ENCODE measurements at regions not wholly inside any gene's neighbourhood (a gene's known extent, or its start where the extent isn't known, plus 50 kb on each side); places are given as distances from the start of the nearest gene placed in this dataset.

DNA sequence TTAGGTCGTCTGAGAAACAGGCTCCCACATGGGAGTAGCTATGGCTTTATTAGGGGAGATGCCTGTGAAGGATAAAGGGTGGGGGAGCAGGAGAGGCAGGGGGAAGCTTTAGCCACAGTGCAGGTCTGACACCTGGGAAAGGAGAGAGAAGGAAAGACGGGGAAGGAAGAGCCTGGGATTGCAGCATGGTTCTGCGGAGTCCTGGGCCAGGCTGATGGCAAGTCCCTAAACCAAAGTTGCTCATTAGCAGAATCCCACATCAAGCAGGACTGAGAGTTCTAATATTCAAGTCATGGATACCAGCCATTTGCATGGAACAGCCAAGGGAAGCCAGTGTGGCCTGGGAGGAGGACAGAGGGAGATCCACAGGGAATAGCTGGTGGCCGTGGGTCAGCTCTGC is 414.8 kb downstream of the RPS24 start:
- FAIRE-seq (no peak), DNase-seq (ENCODE audit: insufficient read length, low spot score) (no peak)
- TF ChIP-seq, protein P1, sequence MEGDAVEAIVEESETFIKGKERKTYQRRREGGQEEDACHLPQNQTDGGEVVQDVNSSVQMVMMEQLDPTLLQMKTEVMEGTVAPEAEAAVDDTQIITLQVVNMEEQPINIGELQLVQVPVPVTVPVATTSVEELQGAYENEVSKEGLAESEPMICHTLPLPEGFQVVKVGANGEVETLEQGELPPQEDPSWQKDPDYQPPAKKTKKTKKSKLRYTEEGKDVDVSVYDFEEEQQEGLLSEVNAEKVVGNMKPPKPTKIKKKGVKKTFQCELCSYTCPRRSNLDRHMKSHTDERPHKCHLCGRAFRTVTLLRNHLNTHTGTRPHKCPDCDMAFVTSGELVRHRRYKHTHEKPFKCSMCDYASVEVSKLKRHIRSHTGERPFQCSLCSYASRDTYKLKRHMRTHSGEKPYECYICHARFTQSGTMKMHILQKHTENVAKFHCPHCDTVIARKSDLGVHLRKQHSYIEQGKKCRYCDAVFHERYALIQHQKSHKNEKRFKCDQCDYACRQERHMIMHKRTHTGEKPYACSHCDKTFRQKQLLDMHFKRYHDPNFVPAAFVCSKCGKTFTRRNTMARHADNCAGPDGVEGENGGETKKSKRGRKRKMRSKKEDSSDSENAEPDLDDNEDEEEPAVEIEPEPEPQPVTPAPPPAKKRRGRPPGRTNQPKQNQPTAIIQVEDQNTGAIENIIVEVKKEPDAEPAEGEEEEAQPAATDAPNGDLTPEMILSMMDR (IDR thresholded peaks at IDR 0.05; ENCODE audit: insufficient read depth, missing control alignments), result no peak

DNA sequence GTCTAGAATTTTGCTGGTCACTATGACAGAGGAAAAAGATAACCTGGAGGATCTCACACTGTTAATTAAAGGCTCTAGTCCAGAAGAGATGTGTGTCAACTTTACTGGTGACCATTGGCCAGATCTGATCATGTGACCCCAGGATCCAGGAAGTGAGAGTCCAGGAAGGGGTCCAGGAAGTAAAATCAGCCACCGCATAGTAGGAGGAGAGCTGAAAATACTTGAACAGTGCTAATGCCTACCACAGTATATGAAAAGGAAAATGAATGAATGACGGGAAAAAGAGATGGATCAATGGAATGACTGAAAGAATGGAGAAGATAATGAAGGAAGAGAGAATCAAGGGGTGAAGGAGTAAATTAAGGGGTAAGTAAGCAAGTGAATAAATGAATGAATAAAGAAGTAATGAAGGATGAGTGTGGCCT is 415.3 kb downstream of the RPS24 start:
- TF ChIP-seq, protein P1 (IDR thresholded peaks at IDR 0.05; ENCODE audit: insufficient read depth, missing control alignments), result no peak
- DNase-seq (ENCODE audit: insufficient read length, low spot score) (no peak), FAIRE-seq (no peak)

DNA sequence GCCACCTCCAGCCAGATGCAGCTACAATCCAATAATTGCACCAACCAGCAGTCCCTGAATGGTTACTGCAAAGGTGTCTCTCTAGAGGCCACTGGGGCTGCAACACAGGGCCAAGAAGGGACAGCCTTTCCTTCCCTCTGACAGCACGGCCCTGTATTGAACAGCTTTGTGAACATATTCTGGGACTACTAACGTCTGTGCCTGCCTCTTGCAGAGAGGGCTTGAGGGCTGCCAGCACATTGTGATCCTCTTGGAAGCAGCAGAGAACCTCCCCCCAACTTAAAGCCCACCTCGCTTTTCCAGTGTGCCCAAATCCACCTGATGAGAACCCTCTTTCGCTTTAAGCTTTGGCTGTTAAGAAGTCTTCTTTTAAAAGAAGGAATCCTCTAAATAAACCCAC is 415.9 kb downstream of the RPS24 start:
- TF ChIP-seq, protein P1 (IDR thresholded peaks at IDR 0.05; ENCODE audit: insufficient read depth, missing control alignments), result no peak
- FAIRE-seq (no peak), DNase-seq (ENCODE audit: insufficient read length, low spot score) (no peak)

DNA sequence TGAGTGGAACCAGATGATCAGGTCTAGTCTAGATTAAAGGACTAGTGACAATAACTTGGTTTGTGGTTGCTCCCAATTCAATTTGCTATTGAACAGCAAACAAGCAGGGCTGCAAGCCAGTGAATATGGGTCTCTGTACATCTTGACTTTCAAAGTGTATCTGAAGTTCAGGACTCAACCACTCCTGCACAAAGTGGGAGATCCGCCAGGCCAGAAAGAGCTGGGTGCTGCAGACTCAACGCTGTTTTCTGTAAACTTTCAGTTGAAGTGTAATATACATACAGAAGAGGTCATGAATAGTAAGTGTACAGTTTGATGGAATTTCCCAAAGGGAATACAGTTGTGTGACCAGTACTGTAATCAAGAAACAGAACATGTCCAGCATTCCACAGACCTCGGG is 416.6 kb downstream of the RPS24 start:
- FAIRE-seq, result no peak
- TF ChIP-seq, protein P1 (IDR thresholded peaks at IDR 0.05; ENCODE audit: insufficient read depth, missing control alignments), result no peak
- DNase-seq (ENCODE audit: insufficient read length, low spot score), result no peak

DNA sequence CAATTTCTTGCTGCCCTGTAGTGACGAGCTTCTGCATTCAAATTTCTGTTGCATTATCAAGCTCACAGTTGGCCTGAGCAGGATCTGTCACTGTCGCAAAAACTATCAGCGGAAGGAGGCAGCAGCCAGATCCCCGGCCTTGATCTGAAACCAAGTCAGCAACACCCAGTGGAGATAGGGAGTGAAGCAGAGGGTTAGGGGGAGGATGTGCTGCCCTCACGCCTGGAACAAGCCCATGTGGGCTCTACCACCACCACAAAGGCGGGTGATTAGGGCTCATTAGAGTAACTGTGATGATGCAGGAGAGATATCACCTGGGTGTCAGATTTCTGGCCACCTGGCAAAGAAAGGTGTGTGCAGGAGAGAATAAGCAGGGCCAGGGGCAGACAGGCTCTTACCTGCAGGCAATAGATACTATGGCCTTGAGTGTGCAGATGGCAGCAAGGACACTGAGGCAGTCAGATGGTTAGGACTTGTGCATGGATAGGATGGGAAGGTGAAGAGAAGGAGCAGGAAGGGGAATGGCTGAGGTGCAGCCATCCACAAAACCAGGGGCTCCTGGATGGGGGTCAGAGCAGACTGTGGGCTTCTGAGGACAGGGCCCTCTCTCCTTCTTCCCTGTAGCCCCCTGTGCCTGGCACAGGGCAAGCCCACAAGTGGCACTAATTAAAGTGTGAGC is 417.3 kb downstream of the RPS24 start:
- DNase-seq (ENCODE audit: insufficient read length, low spot score) (no peak), FAIRE-seq (no peak)
- TF ChIP-seq, protein P1 (IDR thresholded peaks at IDR 0.05; ENCODE audit: insufficient read depth, missing control alignments), result no peak

DNA sequence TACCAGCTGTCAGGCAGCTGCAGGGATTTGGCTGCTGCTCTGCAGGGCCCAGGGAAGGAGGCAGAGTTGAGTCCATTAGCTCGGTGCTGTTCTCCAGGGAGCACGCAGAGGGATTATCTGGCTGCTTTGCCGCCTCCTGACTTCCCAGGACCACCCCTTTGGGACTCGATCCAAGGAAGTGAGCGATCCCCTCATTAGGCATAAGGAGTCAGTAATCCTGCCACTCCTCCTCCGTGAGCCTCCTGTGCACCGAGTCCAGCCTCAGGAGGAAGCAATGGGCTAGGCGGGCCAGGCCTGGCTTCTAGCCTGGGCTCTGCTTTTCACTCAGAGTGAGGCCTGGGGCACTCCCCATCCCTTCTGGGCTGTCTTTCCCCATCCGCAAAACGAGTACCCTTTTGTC is 417.9 kb downstream of the RPS24 start:
- DNase-seq (ENCODE audit: insufficient read length, low spot score) (peak; percentile 54), FAIRE-seq (no peak)
- TF ChIP-seq, protein P1 (IDR thresholded peaks at IDR 0.05; ENCODE audit: insufficient read depth, missing control alignments), result no peak

DNA sequence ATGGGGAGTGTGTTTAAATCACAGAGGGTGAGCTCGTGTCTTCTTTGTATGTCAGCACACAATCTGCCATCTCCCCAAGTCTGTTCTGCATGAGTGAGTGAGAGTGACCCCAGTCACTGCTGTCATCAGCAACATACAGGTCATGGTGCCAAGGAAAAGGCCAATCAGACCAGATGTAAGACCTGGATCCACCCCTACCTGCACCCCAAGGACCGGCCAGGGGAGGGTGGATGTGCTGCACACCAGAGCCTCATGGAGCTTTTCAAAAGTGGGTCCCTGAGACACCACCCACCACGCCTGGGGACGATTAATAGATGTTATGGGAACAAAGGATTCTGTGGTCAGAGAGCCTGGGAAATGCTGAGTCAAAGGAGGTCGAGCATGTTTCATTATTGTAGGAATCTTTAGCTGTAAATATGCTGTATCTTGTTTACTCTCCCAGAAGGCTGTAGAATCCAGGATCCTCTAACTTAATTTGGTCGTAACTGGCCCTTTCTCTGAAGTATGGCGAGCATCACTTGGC is 420.5 kb downstream of the RPS24 start:
- TF ChIP-seq, protein P1 (IDR thresholded peaks at IDR 0.05; ENCODE audit: insufficient read depth, missing control alignments), result no peak
- DNase-seq (ENCODE audit: insufficient read length, low spot score) (no peak), FAIRE-seq (no peak)

All from D721Med (cell line).